GM13977 (cell line): ENCODE measurements at regions not wholly inside any gene's neighbourhood (a gene's known extent, or its start where the extent isn't known, plus 50 kb on each side); places are given as distances from the start of the nearest gene placed in this dataset.

ENCODE experiments used
- DNase-seq: peaks from one replicate; pipeline ENCODE4 v3.0.0; 2012; ENCODE audit warnings: low spot score
- CTCF ChIP-seq: IDR thresholded peaks from 2 replicates; pipeline ENCODE4 v1.5.1; 2012; ENCODE audit warnings: mild to moderate bottlenecking, control low read depth; ENCODE audit not compliant: insufficient read depth; ENCODE audit errors: extremely low read depth, missing control alignments
- in situ Hi-C: fragments of 300-500 bp; cut with MboI; formaldehyde crosslinking; loops from one replicate; pipeline ENCODE4 v1.12.0; 2022; ENCODE audit warnings: low sequenced_read_pairs, low pct_unique_long_range_greater_than_20kb, mixed read lengths, inconsistent platforms; ENCODE audit not compliant: unreplicated experiment

GRCh38 chr3:104472221-104472620 lies 894.5 kb upstream of the ALCAM start:
- no peak for TF ChIP-seq CTCF
- in situ Hi-C loops, result no loop called here
- DNase-seq, result no peak

DNA sequence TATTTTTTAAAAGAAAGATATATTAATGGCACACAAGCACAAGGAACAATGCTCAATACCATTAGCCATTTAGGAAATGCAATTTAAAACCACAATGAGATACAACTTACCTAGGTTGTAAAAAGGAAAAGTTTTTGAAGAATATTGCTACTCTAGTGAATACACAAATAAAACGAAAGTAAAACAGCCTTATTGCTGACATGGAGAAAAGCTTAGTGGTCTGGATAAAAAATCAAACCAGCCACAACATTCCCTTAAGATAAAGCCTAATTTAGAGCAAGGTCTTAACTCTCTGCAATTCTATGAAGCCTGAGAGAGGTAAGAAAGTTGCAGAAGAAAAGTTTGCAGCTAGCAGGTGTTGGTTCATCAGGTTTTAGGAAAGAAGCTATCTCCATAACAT lies 892.7 kb upstream of the ALCAM start:
- no peak for TF ChIP-seq CTCF
- DNase-seq, result no peak
- in situ Hi-C loops, result no loop called here

GRCh38 chr3:104503022-104503421 lies 863.7 kb upstream of the ALCAM start:
- in situ Hi-C loops, result no loop called here
- TF ChIP-seq CTCF, result no peak
- DNase-seq, result no peak

GRCh38 chr3:104510131-104510849 lies 856.4 kb upstream of the ALCAM start:
- DNase-seq, result no peak
- TF ChIP-seq CTCF, result no peak
- in situ Hi-C loops, result no loop called here

- in situ Hi-C loops, result no loop called here
- DNase-seq, result no peak
- TF ChIP-seq CTCF, result no peak
Observed at GRCh38 chr3:104514371-104514770, 852.3 kb upstream of the ALCAM start.

DNA sequence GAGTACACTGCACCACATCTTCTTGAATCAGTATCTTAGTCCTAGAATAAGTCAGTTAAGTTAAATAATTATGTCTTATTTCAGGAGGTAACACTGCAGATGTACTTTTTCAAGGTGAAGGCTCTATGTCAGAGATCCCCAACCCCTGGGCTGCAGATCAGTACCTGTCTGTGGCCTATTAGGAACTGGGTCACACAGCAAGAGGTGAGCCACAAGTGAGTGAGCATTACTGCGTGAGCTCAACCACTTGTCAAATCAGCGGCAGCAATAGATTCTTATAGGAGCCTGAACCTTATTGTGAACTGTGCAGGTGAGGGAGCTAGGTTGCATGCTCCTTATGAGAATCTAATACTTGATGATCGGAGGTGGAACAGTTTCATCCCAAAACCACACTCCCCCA lies 851.9 kb upstream of the ALCAM start:
- no peak for TF ChIP-seq CTCF
- no peak for DNase-seq
- in situ Hi-C loops, result no loop called here
